HG02981 (cell line): ENCODE measurements at regions not wholly inside any gene's neighbourhood (a gene's known extent, or its start where the extent isn't known, plus 50 kb on each side); places are given as distances from the start of the nearest gene placed in this dataset.
"Not testable (repeated sequence)": the region's sequence is repeated elsewhere in the genome, so short reads cannot be mapped to it uniquely, and the experiment has no call there.

Experiments used
- ATAC-seq: cut with Tn5 transposase; IDR thresholded peaks from one replicate; pipeline ENCODE4 v1.9.1; 2021; ENCODE audit warnings: mild to moderate bottlenecking, moderate library complexity; ENCODE audit not compliant: unreplicated experiment

DNA sequence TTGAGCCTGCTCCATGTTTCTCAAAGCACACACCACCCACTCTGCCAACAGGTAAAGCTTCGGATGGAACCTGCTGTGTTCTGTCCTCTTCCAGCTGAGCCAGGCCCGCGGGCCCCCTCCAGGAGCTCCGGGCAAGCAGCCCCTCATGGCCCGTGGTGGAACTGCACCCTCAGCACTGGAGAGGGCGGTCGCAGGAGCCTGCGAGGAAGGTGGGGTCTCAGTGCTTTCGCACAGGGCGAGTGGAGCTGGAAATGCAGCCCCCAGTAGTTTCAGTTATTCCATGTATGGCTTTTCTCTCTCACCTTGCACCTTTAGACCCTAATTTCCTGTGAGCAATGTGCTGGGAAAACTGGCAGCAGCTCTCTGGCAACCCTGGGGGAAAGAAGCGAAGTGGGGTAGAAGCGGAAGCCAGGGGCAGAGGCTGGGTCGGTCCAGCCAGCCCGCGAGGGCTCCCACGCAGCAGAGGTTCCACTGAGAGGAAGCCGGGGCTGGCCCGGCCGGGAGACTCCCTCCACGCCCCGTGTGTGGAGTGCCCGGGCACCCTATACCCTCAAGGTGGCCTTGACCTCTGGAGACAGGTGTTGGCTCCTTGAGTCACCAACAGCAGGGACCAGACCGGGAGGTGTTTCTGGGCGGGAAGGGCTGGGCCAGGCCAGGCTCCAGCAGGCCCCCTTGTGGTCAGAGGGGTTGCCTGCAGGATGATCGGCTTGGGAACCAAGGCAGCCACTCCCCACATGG is 119.9 kb upstream of the TMEM45B start:
- peak; percentile 84 for ATAC-seq

DNA sequence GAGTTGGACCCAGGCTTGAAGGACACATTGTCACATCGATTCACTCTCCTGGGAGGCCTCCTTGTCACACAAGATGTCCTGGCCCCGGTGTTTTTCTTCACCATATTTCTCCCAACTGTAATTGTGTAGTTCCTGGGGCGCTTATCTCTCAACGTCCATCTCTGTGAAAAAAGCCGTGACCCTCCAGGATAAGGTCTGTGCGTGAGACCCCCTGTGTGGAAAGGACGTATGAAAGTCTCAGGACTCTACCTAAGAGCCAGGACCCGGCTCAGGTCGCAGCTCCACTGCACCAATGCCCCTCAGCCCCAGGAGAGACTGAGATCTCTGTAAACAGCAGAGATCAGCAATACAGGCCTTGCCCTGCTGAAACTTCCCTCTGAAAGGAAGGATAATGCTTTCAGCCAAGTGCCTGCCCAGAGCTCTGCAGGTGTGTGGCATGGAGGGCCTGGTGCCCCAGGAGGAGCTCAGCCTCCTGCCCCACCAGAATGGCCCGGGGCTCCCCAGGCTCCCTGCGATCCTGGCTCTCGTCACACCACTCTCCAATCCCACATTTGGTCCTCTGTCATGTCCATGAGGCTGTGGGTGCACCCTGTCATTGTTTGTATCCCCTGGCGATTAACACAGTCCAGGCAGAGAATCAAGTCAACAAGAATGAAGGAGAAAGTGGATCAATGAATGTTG is 119.2 kb upstream of the TMEM45B start:
- ATAC-seq: no peak

DNA sequence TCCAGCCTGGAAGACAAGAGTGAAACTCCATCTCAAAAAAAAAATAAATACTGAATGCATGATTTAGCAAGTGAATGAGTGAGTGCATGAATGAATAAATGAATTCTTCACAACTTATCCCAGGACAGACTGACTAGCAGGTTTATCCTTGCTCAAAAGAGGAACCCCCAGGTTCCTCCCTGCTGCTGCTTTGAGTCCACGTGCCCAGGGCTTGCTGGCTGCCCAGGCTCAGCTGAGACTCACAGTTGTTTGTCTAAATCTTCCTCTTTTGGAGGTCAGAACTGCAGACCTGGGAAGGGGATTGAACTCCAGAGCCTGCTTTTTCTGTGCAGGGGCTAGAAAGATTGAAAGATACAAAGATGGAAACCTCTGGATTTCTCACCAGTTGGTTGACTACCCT is 117.4 kb upstream of the TMEM45B start:
- no peak for ATAC-seq

DNA sequence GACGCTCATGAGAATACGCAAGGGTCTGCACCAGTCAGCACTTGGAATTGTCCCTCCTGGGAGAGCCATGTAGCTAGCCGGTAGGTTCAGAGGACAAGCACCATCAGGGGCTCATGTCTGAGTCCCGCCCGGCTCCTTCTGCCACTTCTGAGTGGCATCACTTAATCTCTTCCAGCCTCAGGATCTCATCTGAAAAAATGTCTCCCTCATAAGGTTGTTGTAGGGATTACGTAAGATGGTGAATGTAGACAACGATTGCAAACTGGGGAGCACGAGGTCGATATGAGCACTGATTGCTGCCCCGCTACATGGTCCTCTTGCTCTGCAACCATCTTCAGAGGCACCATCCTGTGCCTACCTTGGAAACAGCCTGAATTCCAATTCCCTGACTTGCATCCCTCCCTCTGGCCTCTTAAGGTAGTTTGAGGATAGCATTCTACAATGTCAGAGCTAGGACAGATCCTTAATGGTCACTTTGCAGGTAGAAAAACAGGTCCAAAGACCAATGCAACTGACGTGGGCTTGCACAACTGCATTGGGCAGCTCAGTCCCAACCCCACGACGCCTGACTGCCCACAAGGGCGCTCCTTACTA is 115.8 kb upstream of the TMEM45B start:
- no peak for ATAC-seq

DNA sequence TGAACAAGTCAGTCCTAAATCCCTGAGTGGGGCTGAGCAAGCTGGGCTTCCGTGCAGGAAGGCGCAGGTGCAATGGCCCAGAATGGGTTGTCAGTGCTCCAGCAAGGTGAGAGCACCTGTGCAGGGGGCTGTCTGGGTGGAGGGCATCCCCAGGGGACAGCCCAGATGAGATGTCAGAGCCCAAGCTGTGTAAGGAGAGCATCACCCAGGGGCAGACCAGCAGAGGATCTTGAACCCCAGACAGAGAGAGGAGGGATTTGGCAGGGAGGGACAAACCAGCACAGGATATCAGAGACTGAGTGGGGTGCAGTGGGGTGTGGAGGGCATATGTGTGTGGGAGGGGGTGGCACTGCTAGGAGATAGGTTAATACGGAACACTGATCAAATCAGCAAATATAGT is 114.9 kb upstream of the TMEM45B start:
- no peak for ATAC-seq

DNA sequence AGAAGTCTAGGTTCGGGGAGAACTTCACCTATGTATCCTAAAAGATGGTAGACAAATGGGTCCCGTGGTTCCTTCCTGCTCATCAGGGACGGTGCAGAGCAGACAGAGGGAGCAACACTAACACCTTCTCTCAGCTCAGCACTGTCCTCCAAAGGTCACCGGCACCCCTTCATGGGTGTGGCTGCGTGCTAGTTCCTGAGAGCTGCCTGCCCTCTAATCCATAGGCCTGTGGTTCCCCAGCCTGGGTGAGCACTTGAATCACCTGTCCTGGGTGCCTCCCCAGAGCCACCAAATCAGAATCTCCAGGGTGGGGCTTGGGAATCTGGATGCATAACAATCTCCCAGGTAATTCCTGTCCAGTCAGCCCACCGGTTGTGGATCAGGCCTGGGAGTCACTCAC is 113.9 kb upstream of the TMEM45B start:
- no peak for ATAC-seq

DNA sequence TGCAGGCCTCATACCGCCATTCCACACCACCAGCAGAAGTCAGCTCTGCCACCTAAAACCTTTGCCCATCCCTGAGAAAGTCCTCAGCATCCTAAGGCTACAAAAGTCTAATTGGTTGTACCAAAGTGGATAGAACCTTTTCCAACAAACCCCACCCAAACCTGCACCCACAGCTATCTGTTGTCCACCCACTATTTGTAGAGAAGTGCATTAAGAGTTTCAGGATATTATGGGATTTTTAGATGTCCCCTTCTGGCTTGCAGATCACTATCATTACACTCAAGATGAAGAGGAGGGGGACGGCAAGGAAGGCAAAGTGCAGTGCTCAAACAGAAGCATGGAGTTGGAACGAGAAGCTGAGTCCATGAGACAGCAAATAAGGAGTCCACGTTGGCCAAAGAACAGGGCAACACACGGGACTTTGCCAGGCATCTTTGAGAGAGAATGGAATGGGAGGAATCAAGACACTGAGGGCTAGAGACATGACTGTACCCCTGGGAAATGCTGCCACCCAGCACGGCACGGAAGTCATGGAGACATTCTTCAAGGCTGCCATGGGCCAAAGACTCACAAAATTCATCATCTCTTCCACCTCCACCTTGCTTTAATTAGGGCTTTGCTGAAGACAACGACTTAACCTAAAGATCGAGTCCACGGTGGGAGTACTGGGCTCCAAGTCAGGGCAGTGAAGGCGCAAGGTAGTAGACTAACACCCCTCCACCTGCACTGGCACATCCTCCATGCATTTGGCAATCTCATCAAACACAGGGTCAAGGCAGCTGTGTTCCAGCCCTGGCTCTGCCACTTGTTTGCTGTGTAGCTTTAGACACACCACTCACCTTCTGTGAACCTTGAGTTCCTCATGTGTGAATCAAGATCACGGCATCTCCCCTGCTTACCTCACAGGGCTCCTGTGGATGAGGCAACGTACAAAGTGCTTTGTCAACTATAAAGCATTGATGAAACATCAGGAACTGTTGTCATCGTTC is 112.9 kb upstream of the TMEM45B start:
- ATAC-seq: no peak

DNA sequence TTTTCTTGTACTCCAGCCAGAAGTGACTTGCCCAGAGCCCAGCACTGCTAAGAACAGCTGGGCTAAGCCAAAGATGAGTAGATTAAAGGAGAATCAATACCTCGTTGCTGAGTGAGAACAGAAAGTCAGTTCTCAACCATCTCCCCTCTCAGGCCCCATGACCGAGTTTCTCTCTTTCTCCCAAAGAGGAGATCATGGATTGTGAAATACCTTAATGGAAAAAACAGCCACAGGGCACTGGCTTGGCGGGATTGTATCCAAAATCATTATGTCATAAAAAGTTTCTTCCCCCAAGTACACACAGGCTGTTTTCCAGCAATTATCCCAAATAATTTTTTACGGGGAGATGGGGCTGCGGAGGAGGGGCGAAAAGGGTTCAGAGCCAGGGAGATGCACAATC is 111.8 kb upstream of the TMEM45B start:
- ATAC-seq: no peak

DNA sequence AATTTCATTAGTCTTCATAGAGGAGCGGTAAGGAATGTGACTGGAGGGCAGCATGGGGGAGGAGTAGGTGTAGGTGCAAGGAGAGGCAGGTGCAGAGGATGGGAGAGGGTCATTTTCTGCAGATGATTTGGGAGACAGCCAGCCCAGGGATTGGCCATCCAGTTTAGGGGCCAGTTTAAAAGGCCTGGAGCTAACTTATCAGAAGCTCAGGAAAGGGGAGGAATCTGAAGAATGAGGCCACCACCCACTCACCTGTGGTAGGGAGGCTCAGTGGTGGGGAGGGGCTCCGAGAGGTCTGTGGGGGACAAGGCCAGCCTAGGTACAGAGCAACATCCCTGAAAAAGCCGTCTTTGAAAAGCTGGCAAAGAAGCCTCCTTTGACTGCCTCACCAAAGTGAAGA is 110.8 kb upstream of the TMEM45B start:
- ATAC-seq: no peak

DNA sequence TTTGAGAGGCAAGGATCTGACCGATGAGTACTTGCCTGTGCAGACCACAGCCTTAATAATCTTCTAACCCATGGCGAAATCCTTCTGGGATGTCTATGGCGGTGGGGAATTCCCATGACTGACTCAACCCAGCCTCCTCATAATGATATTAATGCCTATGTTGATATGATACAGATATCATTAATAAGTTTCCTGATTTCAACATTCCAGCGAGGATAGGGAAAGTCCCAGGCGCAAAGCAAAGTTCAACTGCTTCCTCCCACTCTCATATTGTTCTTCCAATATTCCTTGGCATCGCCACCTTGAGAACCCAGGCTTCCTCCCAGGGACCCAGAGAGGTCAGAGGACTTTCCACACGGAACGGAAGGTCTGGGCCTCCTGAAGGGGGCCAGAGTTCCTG is 110.3 kb upstream of the TMEM45B start:
- no peak for ATAC-seq

DNA sequence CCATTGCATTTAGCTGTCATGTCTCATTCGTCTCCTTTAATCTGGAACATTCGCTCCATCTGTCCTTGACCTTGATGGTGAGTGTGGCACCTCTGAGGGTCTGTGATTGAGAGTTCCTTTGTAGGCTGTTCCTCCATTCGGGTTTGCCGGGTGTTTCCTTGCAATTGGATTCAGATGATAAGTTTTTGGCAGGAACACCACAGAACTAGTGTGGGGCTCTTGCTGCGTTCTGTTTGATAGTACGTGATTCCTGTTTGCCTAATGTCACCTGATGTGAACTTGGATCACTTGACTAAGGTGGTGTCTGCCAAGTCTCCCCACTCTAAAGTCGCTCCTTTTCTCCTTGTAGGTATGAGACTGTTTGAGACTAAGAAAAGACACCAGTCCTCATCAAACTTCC is 109.7 kb upstream of the TMEM45B start:
- ATAC-seq: no peak

DNA sequence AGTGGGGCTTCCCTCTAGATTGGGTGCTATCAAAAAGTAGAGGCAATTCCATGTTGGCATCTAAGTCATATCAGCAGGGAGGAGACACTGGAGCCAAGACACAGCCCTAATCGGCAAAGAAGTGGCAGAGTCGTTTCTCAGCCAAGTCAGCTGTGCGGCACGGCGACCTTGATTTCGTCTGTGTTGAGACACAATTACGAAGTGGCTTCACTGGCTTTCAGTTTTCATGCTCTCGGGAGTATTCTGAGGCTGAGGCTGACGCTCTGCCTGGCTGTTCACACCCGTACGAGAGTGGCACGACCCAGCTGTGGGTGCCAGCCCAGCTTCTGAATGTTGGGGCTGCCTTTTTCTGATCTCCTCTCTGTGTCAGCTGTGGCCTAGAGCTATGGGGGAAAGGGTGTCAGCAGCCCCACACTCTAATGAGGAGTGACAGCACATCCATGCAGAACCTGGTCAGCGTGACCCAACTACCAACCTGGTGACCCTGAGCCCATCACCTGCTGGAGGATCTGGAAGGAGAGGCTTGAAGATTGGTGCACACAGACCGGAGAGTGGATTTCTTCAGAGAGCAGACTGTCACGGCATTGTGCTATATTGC is 105.7 kb upstream of the TMEM45B start:
- no peak for ATAC-seq

DNA sequence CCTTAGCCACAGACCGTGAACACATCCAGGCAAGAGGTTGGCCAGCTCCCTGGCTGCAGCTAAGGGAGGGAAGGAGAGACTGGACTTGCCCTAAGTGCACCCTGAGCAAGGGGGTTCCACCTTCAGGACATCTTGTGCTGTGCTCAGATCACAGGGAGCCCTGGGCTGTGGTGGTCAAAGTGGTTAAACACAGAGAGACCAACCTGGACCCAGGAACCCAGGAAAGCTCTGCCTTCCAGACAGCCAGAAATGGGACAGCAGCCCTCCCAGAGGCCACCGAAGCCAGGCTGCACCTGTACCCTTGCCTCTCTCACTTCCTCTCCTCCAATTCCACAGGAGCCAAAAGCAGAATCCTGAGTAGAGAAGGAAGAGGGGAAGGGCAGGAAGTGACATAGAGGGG is 105.2 kb upstream of the TMEM45B start:
- no peak for ATAC-seq

DNA sequence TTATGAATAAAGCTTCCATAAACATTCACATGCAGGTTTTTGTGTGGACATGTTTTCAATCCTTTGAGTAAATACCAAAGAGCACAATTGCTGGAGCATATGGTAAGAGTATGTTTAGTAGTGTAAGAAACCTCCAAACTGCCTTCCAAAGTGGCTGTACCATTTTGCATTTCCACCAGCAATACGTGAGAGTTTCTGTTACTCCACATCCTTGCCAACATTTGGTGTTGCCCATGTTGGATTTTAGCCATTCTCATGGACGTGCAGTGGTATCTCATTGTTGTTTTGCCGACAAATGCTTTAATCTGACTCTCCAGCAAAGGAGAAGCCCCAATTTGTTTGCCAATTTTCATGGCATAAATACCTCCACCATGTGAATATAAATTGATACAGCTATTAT is 103.9 kb upstream of the TMEM45B start:
- no peak for ATAC-seq

DNA sequence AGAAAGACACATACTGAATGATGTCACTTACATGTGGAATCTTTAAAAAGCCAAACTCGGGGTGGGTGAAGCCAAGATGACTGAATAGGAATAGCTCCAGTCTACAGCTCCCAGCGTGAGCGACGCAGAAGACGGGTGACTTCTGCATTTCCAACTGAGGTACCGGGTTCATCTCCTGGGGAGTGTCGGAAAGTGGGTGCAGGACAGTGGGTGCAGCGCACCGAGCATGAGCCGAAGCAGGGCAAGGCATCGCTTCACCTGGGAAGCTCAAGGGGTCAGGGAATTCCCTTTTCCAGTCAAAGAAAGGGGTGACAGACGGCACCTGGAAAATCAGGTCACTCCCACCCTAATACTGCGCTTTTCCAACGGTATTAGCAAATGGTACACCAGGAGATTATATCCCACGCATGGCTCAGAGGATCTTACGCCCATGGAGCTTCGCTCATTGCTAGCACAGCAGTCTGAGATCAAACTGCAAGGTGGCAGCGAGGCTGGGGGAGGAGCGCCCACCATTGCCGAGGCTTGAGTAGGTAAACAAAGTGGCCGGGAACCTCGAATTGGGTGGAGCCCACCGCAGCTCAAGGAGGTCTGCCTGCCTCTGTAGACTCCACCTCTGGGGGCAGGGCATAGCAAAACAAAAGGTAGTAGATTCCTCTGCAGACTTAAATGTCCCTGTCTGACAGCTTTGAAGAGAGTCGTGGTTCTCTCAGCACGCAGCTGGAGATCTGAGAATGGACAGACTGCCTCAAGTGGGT is 103.0 kb upstream of the TMEM45B start:
- ATAC-seq: not testable (repeated sequence)

DNA sequence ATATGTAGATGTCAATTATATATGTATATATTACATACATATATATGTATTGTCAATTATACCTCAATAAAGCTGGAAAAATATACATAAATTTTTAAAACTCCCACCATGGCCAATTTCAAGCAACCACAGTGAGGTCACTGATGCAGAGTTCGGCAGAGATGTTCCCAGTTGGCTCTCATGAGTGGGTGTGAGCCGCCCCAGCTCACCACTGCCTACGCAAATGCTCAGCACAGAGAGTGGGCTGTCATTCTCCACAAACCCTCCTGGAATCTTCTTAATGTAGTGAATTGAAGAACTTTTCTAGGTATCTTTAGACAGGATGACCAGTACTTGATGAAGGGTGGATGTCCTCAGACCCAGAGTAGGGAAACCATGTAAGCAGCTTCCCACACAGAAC is 96.6 kb upstream of the TMEM45B start:
- ATAC-seq: no peak

DNA sequence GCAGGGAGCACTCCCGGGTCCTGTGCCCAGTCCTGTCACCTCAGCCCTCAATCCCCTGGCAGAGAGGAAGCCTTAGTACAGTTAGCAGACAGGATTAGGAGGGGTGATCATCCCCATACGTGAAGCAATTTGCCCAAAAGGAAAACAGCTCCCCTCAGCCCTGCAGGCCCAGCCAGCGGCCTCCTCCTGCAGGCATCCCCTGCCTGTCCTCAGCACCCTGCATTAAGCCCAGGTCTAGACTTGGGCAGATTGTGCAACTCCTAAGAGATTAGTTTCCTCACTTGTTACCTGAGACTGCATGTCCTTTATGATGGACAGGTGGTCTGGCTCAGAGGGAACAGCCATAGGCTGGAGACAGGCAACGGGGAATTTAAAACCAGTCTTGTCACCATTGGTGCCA is 95.5 kb upstream of the TMEM45B start:
- no peak for ATAC-seq

DNA sequence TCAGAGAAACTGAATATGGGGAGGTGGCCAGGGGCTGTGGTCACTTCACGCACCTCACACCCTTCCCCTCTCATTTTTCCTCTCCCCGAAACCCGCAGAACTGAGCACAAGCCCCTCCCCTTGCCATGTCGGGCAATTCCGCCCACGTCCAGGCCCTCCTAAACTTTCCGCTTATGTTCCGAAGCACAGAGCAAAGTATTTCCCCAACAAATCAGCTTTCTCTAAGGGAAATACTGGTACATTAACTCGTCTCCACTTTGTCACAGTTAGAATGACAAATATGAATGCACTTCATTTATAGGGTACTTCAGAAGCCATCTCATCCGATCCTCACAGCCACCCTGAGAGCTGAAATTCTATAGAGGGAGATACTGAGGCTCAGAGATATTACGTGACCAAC is 94.7 kb upstream of the TMEM45B start:
- ATAC-seq: no peak

DNA sequence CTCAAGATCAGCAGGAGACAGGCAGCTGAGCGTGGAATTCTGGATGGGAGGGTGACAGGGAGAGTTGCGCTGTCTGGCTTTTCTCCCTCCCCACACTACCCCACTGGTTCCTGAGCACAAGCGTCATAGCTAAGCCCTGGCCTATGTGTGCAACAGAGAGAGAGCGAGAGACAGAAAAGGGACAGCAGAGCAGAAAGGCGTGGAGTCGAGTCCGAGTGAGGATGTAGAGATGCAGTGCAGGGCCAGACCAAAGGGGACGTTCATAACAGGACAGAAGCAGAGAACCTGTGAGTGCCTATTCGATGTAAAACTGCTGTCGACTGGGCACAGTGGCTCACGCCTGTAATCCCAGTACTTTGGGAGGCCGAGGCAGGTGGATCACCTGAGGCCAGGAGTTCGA is 94.0 kb upstream of the TMEM45B start:
- ATAC-seq: no peak

DNA sequence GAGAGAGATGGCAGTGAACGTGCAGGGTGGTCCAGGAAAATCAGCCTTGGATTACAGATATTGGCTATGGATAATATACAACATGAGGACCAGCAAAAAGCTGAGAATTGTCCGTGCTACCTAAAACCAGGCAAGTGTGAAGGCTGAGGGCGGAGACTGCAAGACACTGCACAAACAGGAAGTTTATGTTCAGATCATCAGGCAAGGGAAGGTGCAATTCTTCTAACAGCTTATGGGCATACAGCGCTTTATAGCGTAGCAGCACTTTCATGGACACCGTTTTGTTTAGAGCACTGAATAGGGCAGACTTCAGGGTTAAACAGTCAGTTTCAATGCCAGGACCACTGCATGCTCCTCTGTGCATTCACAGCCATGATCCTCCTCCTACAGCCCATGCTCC is 93.1 kb upstream of the TMEM45B start:
- no peak for ATAC-seq
